Epithelial cell of esophagus (primary cell): ENCODE measurements at regions not wholly inside any gene's neighbourhood (a gene's known extent, or its start where the extent isn't known, plus 50 kb on each side); places are given as distances from the start of the nearest gene placed in this dataset.

Source experiments
- DNase-seq: peaks from one replicate; pipeline ENCODE4 v3.0.0; 2010; ENCODE audit warnings: low read depth
- H3K4me3 ChIP-seq: 2 replicates; pipeline ENCODE4 v1.5.1; 2011; ENCODE audit warnings: mild to moderate bottlenecking, low read length, control low read depth
- TF ChIP-seq, protein P1 (sequence below): IDR thresholded peaks from 2 replicates; pipeline ENCODE4 v1.5.1; 2011; ENCODE audit warnings: low read depth, mild to moderate bottlenecking, low read length, control low read depth, inconsistent platforms; ENCODE audit not compliant: insufficient read depth; ENCODE audit errors: missing control alignments

DNA sequence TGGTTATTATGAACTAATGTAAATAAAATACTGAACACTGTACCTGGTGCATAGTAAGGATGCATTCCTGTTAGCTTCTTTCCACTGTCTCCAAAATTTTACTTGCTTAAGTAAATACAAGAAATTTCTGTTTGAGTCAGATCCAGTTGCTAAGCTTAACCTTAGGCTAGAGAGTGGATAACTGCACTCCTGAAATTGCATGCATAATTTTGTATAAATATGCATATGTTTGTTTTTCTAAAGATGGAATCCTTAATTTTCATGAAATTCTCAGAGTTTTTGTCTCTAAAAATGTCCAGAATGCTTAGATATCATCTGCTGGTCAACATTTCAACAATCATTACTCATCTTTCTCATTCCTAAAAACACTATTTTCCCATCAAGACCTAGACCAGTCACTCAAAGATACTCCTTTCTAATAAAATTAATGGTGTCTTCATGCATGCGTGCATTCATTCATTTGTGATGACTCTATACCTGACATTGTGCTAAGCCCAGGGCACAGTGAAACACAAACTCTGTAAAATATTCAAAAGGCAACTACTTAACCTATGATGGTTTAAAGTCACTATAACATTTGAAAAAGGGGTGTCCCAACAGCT is 284.8 kb downstream of the SEC61B start:
- DNase-seq: no peak
- no peak overlapping the region for H3K4me3 ChIP-seq
- TF ChIP-seq, protein P1, sequence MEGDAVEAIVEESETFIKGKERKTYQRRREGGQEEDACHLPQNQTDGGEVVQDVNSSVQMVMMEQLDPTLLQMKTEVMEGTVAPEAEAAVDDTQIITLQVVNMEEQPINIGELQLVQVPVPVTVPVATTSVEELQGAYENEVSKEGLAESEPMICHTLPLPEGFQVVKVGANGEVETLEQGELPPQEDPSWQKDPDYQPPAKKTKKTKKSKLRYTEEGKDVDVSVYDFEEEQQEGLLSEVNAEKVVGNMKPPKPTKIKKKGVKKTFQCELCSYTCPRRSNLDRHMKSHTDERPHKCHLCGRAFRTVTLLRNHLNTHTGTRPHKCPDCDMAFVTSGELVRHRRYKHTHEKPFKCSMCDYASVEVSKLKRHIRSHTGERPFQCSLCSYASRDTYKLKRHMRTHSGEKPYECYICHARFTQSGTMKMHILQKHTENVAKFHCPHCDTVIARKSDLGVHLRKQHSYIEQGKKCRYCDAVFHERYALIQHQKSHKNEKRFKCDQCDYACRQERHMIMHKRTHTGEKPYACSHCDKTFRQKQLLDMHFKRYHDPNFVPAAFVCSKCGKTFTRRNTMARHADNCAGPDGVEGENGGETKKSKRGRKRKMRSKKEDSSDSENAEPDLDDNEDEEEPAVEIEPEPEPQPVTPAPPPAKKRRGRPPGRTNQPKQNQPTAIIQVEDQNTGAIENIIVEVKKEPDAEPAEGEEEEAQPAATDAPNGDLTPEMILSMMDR: no peak

DNA sequence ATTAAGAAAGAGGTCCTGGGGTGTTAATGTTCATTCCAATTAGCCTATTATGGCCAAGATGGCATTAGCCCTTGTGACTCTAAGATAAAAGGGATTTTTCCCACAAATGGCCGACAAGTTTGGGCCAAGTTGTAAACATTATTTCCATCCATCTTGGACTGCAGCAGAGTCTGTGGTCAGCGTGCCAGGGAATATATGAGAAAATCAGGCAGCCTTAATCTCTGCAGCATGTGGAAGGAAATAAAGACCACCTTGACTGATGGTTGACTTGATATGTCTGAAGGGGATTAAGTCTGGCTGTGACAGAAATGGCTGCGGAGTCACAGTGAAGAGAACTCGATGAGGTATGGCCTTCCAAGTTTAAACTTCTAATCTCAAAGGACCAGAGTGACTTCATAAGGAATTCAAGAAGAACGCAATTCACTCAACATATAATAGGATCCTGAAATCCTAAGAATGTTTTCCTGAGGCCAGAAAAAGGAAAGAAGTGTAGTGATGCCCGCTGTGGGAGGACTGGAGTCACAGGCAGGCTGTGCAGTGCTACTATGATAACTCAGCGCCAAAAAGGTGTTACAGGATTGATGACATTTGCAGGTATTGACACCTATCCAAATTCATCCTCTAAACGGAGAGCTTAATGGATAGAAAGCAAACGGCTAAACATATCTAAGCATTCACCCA is 287.1 kb downstream of the SEC61B start:
- DNase-seq: no peak
- TF ChIP-seq, protein P1: no peak
- no peak overlapping the region for H3K4me3 ChIP-seq

DNA sequence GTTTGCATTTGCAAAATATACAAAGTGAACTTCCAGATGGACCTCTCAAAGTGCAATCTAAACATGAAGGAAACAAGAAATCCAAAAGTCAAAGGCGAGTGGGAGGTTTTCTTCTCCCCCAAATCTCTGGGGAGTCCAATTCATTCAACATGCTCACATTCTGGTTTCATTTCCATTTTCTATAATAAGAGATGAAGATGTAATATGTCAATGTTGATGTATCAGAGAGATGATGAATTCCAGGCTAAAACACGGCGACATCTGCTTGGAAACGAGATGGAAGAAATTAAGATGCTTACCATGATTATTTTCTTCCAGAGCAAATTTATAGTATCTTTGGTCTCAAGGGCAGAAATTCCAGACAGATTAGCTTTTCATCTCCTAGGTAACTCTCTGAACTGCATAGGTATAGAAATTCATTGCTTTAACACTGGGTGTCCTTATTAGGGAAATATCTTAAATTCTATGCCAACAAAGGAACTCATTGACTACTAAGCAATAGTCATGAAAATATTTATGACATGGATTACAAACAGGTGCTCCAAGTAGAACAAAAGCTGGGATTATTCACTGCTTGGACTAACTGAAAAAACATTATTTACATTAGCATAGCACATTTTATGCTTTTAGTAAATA is 287.9 kb downstream of the SEC61B start:
- no peak overlapping the region for H3K4me3 ChIP-seq
- no peak for DNase-seq
- TF ChIP-seq, protein P1: no peak

DNA sequence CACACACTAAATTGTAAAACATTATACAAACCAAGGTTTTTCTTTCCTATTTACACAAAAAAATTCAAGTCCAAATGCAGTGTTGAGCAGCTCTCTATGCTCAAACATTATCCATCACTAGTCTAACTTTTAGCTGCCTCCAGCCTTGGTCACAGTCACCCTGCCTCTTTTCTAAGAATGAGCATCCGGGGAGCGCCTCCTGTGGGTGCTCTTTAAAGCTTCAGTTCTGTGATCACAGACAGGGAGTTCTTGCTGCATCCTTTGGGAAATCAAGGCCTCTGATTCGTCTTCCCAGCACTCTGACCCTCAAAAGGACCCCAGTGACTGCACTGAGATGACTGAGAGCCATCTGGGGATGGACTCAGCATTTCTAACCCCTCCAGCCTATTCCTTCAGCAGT is 289.6 kb downstream of the SEC61B start:
- no peak overlapping the region for H3K4me3 ChIP-seq
- DNase-seq: no peak
- TF ChIP-seq, protein P1: no peak

DNA sequence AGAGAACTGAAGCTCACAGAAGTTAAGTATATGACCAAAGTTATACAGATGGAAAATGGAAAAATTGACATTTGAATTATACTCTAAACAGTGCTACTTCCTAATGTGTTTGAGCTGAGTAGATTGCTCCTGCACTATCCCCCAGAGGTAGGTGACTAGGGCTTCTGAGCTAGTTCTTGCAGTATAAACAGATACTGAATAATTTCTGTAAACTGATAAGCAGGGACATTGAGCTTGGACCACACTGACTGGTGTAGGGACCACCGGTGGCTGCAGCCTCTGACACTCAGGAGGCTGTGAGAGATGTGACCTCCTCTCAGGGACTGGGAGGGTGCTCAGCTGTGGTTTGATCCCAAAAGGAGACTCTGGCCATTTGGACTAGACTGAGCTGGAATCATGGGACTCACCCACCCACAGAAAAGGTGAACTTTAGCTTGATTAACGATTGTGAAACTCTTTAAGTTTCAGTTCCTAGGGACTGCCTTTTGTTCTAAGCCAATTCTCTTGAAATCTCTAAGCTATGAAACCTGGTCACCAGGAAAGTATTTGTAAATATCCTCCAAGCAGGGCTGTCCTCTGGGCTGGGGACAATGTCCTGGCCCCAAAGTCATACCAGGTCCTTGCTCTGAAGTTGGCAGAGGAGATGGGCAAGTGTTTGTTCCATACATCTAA is 291.5 kb downstream of the SEC61B start:
- no peak for DNase-seq
- TF ChIP-seq, protein P1: no peak
- H3K4me3 ChIP-seq: no peak overlapping the region

DNA sequence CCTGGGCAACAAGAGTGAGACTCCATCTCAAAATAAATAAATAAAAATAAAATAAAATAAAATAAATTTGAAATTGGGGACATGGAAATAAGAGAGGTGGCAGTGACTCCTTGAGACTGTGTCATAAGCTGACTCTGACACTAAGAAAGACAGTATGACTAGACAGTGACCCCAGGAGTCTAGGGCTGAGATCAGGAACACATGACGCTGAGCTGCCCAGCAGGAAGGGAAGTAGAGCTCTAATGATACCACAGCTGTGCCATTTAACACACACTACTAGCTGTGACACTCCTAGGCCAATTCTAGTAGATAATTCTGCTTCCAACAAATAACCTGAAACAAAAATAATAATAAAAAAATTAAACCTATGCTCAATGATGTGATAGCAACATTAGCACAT is 293.0 kb downstream of the SEC61B start:
- no peak for DNase-seq
- TF ChIP-seq, protein P1: no peak
- no peak overlapping the region for H3K4me3 ChIP-seq
